HG03558 (cell line): ENCODE measurements at regions not wholly inside any gene's neighbourhood (a gene's known extent, or its start where the extent isn't known, plus 50 kb on each side); places are given as distances from the start of the nearest gene placed in this dataset.
"Not testable (repeated sequence)": the region's sequence is repeated elsewhere in the genome, so short reads cannot be mapped to it uniquely, and the experiment has no call there.

Experiments
- ATAC-seq: cut with Tn5 transposase; IDR thresholded peaks from one replicate; pipeline ENCODE4 v1.9.1; 2021; ENCODE audit warnings: moderate number of reproducible peaks; ENCODE audit not compliant: unreplicated experiment; ENCODE audit errors: extremely low read depth

- ATAC-seq: no peak
Observed at GRCh38 chr6:169023161-169023874, 230.3 kb downstream of the THBS2 start.

- ATAC-seq: no peak
Observed at GRCh38 chr6:169022079-169022478, 231.6 kb downstream of the THBS2 start.

- no peak for ATAC-seq
Observed at GRCh38 chr6:169020821-169021220, 232.8 kb downstream of the THBS2 start.

GRCh38 chr6:169019727-169020491 is 233.7 kb downstream of the THBS2 start:
- no peak for ATAC-seq

- ATAC-seq: no peak
Observed at GRCh38 chr6:169019111-169019510, 234.5 kb downstream of the THBS2 start.

GRCh38 chr6:169016758-169017157 is 236.9 kb downstream of the THBS2 start:
- no peak for ATAC-seq

GRCh38 chr6:169014211-169015197 is 239.1 kb downstream of the THBS2 start:
- no peak for ATAC-seq

GRCh38 chr6:169009628-169010027 is 244.0 kb downstream of the THBS2 start:
- no peak for ATAC-seq

GRCh38 chr6:169008641-169009257 is 244.9 kb downstream of the THBS2 start:
- no peak for ATAC-seq

- ATAC-seq: no peak
Observed at GRCh38 chr6:169005166-169005565, 248.5 kb downstream of the THBS2 start.

GRCh38 chr6:169000022-169000421 is 253.6 kb downstream of the THBS2 start:
- no peak for ATAC-seq

GRCh38 chr6:168999392-168999791 is 254.3 kb downstream of the THBS2 start:
- no peak for ATAC-seq

GRCh38 chr6:168996356-168996625 is 257.4 kb downstream of the THBS2 start:
- ATAC-seq: no peak

- no peak for ATAC-seq
Observed at GRCh38 chr6:168995526-168996355, 257.9 kb downstream of the THBS2 start.

GRCh38 chr6:168994956-168995355 is 258.7 kb downstream of the THBS2 start:
- ATAC-seq: no peak

- ATAC-seq: no peak
Observed at GRCh38 chr6:168992446-168993144, 261.1 kb downstream of the THBS2 start.

GRCh38 chr6:168991695-168992094 is 262.0 kb downstream of the THBS2 start:
- ATAC-seq: not testable (repeated sequence)

GRCh38 chr6:168990019-168990751 is 263.5 kb downstream of the THBS2 start:
- no peak for ATAC-seq
